ENCODE measurements at regions not wholly inside any gene's neighbourhood (a gene's known extent, or its start where the extent isn't known, plus 50 kb on each side); places are given as distances from the start of the nearest gene placed in this dataset.

DNA sequence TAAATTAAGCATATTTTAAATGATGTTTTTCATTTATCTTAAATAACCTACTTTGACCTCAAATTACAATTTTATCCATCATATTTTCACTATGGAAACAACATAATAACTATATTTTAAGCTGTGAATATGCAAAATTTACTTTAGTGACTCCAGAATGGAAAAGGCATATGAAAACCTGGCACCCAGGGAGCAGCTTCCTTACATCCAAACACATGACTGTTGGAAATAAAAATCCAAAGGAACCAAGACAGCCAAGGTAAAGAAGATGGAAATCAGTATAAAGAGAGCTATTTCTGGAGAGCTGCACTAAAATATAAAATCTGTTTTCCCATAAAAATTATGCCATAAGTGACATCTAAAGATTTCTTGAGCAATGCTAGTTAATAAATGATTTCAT, 140.3 kb upstream of the FTMT start:
- no peak for DNase-seq

DNA sequence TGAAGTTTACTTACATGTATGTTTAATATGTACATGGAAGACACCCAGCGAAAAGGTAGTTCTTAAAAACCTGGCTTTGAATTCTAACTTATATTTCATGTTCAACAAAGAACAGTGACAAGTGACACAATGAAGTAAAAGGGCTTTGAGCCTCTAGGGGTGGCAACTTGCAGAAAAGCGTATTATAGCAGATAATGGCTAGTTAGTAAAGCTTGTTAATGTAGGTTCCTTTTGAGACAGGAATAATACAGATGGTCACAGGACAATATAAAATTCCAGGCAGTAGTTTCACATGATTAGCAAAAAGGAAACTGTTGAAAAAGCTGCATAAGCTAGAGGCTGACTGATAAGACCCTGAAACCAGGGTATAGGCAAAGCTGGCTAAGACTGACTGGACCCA, 132.4 kb upstream of the FTMT start:
- DNase-seq = no peak

DNA sequence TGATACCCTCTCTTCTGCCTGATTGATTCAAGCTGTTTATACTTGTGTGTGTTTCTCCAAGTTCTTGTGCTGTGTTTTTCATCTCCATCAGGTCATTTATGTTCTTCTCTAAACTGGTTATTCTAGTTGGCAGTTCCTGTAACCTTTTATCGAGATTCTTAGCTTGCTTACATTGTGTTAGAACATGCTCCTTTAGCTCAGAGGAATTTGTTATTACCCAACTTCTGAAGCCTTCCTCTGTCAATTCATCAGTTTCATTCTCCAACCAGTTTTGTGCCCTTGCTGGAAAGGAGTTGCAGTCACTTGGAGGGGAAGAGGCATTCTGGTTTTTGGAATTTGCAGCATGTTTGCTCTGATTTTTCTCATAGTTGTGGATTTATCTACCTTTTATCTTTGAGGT, 126.2 kb upstream of the FTMT start:
- DNase-seq = no peak

DNA sequence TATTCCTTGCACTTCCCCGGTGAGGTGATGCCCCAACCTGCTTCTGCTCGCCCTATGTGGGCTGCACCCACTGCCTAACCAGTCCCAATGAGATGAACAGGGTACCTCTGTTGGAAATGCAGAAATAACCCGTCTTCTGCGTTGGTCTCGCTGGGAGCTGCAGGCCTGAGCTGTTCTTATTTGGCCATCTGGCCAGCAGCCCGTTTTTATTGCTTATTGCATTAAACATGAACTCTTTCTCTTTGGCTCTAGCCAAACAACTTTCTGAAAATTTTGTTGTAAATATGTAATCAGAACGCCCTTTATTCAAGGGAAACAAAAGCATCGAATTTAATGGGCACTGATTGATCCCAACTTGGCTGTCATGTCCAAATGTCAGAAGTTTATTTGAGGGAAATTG, 124.7 kb upstream of the FTMT start:
- no peak for DNase-seq

DNA sequence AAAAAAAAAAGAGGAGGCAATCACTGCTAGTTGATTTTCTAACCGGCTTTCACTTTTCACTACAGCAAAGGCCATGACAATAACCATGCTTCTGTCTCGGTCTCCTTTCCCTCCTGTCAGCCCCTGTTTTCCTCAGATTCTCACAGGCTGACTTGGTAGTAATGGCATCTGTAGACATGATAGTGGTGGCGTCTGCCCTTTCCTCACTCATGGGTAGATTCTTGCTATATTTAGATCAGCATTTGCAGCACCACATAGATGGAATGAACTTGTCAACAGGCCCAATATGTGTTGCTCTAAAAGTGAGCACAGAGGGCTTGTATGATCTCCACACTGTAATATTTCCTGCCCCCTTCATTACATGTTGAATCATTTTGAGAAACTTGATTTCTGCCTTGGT, 120.3 kb upstream of the FTMT start:
- no peak for DNase-seq

DNA sequence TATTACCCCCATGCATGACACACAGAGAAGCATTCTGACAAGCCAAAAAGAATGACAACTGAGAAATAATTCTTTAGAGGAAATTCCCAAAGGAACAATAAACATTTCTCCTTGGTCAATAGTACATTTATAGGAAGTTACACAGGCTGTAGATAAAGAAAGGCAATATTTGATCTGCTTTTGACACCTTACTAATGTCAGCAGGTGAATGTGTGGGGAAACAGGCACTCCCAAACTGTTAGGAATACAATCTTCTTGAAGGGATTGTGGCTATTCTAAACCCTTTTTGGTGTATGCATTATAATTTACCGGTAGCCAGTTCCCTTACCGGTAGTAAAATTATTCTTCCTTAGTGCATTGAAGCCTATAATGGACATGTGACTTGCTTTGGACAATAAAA, 116.1 kb upstream of the FTMT start:
- DNase-seq = no peak

DNA sequence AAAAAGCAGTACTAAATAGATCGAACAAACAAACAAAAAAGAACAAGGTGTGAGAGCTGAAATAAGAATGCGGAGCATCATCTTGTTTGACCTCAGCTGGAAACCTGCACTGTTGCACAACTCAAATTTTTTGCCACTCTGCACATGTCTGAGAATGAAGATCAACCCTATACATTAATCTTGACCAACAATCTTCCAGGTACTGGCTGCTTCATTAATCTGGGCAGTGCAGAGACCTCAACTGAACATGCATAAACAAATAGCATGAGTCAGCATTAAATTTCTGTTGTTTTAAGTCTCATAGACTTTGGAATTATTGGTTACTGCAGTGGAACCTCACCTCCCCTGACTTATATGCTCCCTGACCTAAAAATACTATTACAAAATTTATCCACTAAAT, 114.6 kb upstream of the FTMT start:
- no peak for DNase-seq

DNA sequence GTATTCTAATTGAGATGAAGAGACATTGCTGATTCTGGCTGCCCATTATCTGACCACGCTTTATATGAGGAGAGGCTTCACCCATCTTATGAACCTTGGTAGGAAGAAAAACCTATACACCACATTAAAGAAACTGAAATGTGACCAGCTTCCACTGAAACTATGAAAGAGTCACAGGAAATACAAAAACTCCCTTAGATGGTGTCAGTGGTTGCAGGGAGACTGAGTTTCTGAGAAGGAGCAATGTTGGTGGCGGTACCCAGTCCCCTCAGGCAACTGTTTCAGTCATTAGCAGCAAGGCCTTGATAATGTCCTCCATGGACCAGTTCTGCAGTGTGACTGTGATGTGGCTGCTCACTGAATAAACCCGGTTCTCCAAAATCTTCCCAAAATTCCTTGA, 110.5 kb upstream of the FTMT start:
- no peak for DNase-seq

DNA sequence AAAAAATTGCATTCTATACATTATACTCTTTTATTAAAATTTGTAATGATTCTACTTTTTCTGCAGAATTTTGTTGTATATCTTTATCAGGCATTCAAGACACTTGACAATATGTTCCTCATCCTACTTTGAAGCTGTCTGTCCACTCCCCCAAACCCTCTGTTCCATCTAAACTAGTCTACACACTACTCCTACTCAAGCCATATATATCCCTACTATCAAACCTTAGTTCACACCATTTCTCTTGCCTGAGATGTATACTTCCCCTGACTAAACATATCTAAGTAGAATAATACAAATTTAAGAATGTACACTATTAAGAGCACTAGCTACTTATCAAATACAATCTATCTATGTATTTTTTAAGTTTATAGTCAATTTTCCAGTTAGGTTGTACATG, 107.1 kb upstream of the FTMT start:
- peak in 3 of 58 donors; percentile 1 to 42 (median 29) for DNase-seq

DNA sequence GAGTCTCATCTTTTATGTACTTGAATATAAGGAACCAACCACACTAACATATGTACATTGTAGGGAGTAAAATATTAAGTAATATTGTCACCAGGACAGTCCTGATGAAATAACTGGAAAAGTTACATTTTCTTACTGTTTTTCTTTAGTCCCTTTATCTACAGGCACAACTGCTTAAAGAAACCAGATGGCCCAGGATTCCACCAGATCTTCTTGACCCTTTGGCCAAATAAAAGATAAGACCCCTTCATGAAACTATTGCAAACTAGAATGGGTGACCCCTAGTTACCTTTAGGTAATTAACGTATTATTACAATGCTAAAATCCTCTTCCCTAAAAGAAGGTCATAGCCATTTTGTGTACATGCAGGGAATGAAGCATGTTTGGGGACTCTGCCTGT, 106.3 kb upstream of the FTMT start:
- no peak for DNase-seq

DNA sequence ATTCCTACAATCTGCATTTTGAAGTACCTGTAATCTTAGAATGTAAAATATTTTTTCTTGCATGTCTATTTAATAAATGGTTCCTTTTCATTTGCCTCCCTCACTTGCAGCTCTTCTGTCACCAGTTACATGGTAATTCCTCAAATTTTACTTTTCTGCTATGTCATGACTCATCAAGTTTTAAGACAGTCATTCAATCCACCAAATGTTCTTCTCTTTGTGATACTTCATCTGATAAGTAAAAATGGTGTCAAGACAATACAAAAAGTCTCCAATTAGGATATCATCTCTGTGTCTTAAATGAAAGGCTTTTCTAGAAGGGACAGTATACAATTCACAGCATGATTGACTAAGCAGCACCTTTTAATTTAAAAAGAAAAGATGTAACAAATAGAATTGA, 104.9 kb upstream of the FTMT start:
- no peak for DNase-seq

DNA sequence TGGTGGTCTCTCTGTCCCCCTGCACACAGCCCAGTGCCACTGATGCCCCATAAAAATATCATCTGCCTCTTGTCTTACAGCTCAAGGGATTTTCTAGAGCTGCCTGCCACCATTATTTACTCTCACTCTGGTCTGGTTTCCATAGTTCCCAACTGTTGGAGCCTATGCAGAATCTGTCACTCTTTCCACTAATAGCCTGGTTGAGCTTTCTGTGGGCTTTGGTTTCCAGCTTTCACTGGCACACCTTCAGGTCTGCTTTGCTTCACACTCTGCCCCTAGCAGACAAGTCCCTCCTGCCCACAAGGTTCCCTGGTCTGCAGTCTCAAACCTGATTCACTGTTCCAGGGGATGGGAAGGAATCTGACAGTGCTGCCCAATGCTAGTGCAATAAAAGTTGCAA, 103.0 kb upstream of the FTMT start:
- peak in 9 of 58 donors; percentile 1 to 28 (median 6) for DNase-seq

DNA sequence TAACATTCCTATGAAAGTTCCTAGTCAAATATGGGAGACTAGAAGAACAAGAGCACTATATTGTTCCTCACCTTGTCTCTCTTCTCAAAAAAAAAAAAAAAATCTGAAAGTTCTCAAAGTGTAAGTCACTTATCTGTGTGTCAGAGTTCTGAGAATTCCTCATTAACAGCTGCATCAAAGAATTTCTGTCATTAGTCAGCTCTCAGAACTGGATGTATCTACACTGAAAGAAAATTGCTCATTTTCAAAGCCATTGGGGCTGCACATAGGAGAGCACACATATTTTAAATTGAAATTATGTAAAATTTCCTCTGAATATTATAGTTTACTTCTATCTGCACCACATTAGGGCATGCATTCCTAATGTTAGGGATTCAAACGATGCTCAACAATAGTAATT, 99.5 kb upstream of the FTMT start:
- no peak for DNase-seq

DNA sequence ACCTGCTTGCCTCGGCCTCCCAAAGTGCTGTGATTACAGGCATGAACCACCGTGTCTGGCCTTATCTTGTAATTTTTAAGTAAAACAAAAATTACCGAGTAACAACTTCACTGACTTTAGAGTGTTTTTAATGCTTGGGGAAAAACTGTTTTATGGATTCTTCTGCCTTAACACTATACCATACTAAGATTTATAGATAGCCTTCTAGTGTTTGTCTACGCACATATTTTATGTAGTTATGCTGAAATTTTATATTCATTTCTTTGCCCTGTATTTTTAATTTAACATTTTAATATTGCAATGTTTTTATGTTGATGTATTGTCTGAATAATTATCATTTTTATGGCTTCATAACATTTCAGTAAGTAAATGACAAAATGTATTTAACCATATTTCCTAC, 96.4 kb upstream of the FTMT start:
- DNase-seq = no peak

DNA sequence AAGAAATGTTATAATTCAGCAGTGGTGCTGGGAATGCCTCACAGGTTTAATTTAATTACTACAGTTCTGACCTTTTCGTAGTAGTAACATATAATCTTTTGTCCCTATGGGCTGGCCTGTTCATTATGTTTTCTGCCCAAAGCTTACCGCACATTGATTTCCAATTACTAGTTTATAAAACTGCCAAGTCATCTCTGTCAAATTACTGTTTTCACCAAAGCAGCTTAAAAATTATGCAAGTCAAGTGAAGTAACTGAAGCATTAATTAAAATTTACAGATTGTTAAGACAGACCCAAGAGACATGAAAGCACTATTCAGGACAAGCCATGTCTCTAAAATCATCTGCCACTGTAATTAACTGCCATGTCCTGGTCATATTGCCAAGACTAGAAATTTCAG, 93.9 kb upstream of the FTMT start:
- DNase-seq = no peak

DNA sequence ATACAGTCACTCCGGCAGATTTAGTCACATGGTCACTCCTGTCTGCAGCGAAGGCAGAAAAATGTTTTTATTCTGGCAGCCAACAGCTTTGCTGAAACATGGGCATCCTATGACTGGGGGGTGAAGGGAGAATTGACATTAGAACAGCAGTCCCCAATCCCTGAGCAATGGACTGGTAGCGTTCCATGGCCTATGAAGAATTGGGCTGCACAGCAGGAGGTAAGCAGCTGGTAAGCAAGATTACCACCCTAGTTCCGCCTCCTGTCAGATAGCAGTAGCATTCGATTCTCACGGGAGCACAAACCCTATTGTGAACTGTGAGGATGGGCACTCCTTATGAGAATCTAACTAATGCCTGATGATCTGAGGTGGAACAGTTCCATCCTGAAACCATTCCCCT, 93.1 kb upstream of the FTMT start:
- DNase-seq = no peak

DNA sequence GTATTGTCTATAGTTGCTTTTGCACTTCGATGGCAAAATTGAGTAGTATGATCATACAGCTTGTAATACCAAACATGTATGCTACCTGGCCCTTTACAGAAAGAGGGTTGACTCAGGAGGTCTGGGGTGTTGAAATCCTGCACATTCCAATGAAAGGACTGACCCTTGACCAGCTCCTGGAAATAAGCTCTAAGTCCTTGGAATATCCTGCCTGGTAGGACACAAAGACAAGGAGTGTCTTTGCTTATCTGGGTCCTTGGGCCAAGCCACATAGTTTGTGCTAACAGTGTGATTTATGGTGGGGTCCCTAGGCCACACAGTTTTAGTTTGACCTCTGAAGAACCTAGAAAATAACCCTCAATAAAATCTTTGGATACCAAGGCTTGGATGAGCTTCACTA, 89.3 kb upstream of the FTMT start:
- DNase-seq = no peak

DNA sequence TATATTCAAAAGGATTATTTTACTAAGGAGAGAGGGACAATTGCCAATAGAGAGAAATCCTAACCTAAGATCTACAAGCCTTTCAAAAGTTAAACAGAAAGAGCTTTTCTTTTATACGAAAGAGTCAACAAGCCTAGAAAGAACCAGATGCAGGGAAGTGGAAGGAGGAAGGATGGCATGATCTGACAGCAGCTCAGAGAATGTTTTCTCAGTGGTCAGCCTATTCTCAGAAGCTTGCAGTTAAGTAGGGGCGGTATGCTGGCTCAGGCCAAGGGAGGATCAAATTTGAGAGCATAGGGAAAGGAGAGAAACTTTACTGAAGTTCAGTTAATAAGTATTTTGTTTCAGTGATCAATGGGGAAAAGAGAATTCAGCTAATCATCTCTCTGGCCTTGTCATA, 88.0 kb upstream of the FTMT start:
- no peak for DNase-seq

DNA sequence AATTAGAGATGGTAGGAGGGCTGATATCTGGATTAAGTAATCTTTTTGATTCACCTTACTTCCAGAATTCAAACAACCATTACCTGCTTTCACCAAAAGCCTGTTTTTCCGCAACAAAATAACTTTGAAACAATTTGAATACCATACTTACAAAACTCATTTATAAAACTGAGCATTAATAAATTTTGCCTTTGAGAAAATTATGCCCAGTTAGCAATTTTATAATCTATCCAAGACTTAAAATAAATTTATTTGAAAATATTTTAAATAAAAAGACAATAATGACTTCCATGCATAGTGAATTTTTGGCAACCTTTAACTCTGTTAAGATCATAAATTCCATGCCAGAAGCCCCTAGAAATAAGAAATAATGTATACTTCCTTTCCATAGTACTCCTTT, 71.3 kb upstream of the FTMT start:
- no peak for DNase-seq

DNA sequence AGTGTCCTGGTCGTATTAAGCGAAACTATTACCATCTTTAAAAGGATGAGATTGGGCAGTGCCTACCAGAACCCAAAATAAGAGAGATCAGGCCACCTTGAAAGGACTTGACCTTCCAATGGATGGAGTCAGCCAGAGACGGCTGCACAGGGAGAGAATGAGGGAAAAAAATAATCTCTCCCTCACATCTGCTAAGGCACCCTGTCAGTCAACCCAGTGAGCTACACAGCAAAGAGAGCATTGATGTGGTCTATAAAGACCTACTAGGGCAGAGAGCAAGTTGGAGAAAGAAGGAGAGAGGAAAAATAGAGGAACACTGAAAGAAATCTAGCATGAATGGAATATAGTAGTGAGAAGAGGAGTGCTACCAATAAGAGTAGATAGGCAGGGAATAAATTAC, 68.0 kb upstream of the FTMT start:
- no peak for DNase-seq

DNA sequence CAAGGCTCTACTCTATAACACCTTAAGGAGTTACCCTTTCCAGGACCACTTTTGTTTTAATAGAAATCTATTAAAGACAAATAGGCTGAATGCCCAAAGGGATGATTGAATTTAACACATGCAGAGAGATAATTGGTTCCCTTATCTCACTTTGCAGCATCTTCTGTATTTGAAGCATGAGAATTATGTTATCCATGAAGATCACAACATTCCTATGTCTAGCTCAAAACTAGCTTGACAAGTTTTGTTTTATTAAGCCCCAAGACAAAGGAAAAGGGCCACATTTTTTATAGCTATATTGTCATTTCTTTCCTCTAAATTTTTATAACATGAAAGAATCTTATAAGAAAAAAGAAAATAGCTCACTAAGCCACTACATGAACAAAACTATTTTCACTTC, 57.9 kb upstream of the FTMT start:
- no peak for DNase-seq

DNA sequence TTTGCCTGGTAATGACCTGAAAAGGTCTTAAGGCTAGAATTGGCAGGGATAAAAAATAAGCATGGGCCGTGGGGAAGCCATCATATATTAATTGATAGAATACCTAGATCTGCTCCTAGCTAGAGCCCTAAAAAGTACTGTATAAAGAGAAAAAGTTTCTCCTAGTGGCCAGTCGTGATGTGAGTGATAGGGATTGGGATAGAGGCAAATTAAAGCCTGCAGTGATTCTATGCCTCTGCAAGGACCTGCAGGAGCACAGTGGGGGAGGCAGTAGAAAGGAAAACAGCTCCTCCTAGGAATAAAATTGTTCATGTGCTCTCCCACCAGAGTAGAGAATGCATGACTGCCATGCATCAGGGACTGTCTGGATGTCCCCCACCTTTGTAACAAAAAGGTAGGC, 56.2 kb upstream of the FTMT start:
- no peak for DNase-seq

DNA sequence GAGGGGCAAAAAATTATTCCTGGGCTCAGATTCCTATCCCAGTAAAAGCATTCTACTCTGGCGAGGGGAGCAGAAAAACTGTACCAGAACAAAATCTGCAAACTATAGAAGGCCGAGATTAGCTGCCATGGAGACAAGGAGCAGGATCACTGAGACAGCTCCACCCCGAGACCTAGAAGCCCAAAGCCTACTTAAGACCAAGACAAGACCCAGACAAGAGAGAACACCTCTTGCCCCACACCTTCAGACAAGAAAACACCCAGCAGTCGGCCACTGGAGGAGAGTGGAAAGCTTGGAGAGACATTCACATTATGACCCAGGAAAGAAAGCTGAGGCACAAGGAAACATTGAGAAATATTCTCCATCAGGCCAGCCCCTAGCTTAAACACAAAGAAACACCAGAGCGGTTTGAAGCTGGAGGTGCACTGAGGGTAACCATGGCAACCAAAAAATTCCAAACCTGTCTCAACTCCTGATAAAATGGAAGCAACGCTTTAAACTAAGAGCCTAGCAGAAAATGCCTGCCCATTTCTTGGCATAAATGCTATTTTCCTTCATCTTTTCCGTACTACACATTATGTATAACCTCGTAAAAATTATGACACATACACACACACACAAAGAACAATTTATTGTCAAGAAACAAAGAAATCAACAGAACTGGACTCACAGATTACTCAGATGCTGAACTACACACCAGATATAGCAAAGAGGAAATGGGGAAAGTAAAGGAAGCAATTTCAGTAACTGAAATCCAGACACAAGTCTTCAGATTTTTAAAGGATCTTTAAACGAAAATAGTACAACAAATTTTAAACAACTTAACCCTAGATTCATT, 53.8 kb upstream of the FTMT start:
- no peak for DNase-seq

Data from anterior cingulate cortex (tissue), 58 donors.